Chondrocyte (in vitro differentiated cells): ENCODE measurements at regions not wholly inside any gene's neighbourhood (a gene's known extent, or its start where the extent isn't known, plus 50 kb on each side); places are given as distances from the start of the nearest gene placed in this dataset.

Experiments
- DNase-seq: peaks from one replicate; pipeline ENCODE4 v3.0.0; 2021; ENCODE audit warnings: mixed read lengths, low spot score
- H3K27ac Mint-ChIP-seq: one replicate; pipeline ENCODE4 v1.8.0; 2021; ENCODE audit warnings: mild to moderate bottlenecking, moderate library complexity, mixed read lengths; ENCODE audit not compliant: unreplicated experiment
- H3K27me3 Mint-ChIP-seq: 2 replicates; pipeline ENCODE4 v1.8.0; 2021; ENCODE audit warnings: low read depth, mixed read lengths
- H3K36me3 Mint-ChIP-seq: 2 replicates; pipeline ENCODE4 v1.8.0; 2021; ENCODE audit warnings: low read depth, mixed read lengths
- H3K4me1 Mint-ChIP-seq: 2 replicates; pipeline ENCODE4 v1.8.0; 2021; ENCODE audit warnings: low read depth, mild to moderate bottlenecking, mixed read lengths
- H3K4me3 Mint-ChIP-seq: one replicate; pipeline ENCODE4 v1.8.0; 2021; ENCODE audit warnings: mild to moderate bottlenecking, moderate library complexity, mixed read lengths; ENCODE audit not compliant: unreplicated experiment
- H3K9me3 Mint-ChIP-seq: 2 replicates; pipeline ENCODE4 v1.8.0; 2021; ENCODE audit warnings: low read depth, mixed read lengths
- CTCF ChIP-seq: fragments of 200-600 bp; sonication (generic); IDR thresholded peaks from 2 replicates; pipeline ENCODE4 v1.5.0; 2021; ENCODE audit warnings: antibody characterized with exemption, mild to moderate bottlenecking, moderate library complexity

DNA sequence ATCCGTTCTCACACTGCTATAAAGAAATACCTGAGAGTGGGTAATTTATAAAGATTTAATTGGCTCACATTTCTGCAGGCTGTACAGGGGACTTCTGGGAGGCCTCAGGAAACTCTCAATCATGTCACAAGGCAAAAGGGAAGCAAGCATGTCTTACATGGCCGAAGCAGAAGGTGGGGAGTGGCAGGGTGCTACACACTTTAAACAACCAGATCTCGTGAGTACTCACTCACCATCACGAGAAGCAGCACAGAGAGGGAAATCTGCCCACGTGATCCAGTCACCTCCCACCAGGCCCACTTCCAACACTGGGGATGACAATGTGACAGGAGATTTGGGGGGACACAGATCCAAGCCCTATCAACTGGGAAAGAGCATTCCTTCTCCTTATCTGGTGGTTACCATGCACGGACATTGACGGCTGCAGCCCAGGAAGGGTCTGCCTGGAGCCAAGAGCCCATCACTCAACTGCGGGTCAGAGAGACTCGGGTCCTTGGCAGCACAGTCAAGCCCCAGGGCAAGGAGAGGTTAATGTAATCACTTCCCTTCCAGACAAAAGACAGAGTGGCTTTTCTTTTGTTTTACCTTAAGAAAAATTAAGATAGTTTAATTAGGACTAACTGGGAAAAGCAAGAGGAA is 112.3 kb upstream of the CST7 start:
- no peak overlapping the region for H3K27ac Mint-ChIP-seq
- no peak overlapping the region for H3K4me3 Mint-ChIP-seq
- no peak for TF ChIP-seq CTCF
- no peak for DNase-seq
- no peaks in the 10 kb centered on the region for H3K4me1 Mint-ChIP-seq
- H3K36me3 Mint-ChIP-seq, result no peaks in the 10 kb centered on the region
- H3K9me3 Mint-ChIP-seq, result no peaks in the 10 kb centered on the region
- peaks cover 17% of the 10 kb centered on the region for H3K27me3 Mint-ChIP-seq

- Mint-ChIP-seq H3K36me3 (no peaks in the 10 kb centered on the region), H3K9me3 (no peaks in the 10 kb centered on the region), H3K4me3 (no peak overlapping the region), H3K27me3 (peaks cover 11% of the 10 kb centered on the region), H3K4me1 (no peaks in the 10 kb centered on the region), H3K27ac (no peak overlapping the region)
- no peak for TF ChIP-seq CTCF
- DNase-seq, result no peak
These were observed 111.2 kb upstream of the CST7 start for GRCh38 chr20:24837781-24838450.

GRCh38 chr20:24838546-24839535 is 110.2 kb upstream of the CST7 start:
- TF ChIP-seq CTCF, result no peak
- DNase-seq, result no peak
- Mint-ChIP-seq H3K36me3 (no peaks in the 10 kb centered on the region), H3K4me1 (no peaks in the 10 kb centered on the region), H3K27ac (no peak overlapping the region), H3K4me3 (no peak overlapping the region), H3K27me3 (peaks cover 11% of the 10 kb centered on the region), H3K9me3 (no peaks in the 10 kb centered on the region)

GRCh38 chr20:24840121-24840713 is 108.9 kb upstream of the CST7 start:
- Mint-ChIP-seq H3K4me3 (no peak overlapping the region), H3K4me1 (no peaks in the 10 kb centered on the region)
- no peak for DNase-seq

More at GRCh38 chr20:24840121-24840713, 108.9 kb upstream of the CST7 start:
- H3K9me3 Mint-ChIP-seq, result no peaks in the 10 kb centered on the region
- H3K36me3 Mint-ChIP-seq, result no peaks in the 10 kb centered on the region
- no peak for TF ChIP-seq CTCF
- no peak overlapping the region for H3K27ac Mint-ChIP-seq
- peaks cover 7% of the 10 kb centered on the region for H3K27me3 Mint-ChIP-seq
